Activated T-cell treated with anti-CD3 and anti-CD28 coated beads for 24 hours (primary cell): ENCODE measurements at regions not wholly inside any gene's neighbourhood (a gene's known extent, or its start where the extent isn't known, plus 50 kb on each side); places are given as distances from the start of the nearest gene placed in this dataset.

ENCODE experiments used
- DNase-seq: peaks from one replicate; pipeline ENCODE4 v3.0.0-alpha.2; 2020; ENCODE audit warnings: low read depth

- no peak for DNase-seq
Observed at GRCh38 chr16:51773071-51773890, 622.2 kb upstream of the SALL1 start.

DNA sequence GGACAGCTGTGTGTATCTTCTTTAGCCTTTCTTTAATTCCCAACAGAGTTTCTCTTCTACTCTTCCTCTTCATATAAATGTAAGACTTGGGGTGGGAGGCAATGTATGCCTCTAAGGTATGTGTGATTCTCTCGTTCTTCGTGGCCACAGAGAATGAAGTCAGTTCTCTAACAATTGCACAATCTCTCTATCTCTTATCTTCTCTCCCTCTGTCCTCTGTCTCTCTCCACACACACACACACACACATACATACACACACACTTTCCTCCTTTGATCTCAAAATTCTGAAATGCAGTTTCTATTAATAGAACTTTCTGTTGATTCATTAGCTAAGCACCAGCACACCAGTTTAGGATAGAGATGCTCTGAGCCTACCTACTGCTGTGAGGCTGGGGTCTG is 615.7 kb upstream of the SALL1 start:
- DNase-seq: no peak

DNA sequence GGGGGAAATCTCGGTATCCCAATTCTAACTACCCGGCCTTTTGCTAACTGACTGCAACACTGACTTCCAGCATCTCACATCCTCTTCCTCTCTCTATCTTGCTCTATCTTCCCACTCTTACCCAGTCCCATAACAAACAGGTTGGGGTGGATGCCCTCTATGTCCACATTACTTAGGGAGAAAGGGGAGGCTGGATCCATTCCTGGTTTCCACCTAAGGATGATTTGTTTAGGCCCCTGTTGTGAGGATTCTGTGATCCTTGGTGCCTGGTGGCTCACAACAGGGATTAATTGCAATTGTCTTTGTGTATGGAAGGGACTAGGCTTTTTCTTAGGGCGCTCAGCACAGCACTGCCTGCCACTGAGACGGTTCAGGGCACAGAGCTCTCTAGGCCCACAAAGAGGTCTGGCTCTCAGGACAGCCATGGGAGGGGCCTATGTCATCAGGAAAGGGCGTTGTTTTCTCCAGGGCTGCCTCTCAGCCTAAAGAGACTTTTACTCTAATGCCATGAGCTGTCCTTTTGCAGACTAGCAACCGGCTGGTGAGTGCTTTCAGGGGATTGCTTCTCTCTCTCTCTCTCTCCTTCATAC is 612.1 kb upstream of the SALL1 start:
- no peak for DNase-seq

GRCh38 chr16:51762081-51762996 is 611.3 kb upstream of the SALL1 start:
- DNase-seq: peak; percentile 21

DNA sequence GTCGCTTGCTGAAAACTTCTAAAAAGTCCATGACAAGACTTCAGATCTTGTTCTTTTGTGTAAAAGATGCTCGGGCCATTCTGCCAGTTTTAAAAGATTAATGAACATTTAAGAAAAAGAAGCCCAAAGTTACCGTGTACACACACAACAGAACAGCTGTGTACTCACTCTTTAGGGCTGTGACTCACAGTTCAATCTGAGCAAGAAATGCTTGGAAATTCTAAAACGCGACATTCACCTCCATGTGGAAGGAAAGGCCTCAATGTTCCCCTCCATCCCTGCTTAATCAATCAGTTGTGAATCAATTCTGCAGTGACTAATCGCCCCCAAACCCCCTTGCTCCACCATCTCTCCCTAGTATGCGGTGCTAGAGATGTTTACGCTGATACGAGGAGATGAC is 609.9 kb upstream of the SALL1 start:
- no peak for DNase-seq

DNA sequence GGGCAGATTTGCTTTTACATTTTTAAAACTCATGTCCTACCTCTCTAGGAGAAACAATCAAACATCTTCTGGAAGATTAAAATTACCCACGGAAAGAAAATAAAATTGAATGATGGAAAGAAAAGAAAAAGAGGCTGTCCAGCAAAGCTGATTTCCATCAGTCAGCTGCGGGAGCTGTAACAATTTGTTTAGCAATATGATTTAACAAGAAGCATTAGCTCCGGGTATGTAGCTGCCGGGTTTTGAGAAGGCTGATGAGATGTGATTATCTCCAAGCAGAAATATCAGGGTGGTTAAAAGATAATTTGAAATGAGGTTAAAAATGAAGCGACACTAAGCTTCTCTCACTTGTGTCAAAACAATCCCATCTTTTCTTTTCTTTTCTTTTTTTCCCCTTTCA is 608.9 kb upstream of the SALL1 start:
- no peak for DNase-seq

DNA sequence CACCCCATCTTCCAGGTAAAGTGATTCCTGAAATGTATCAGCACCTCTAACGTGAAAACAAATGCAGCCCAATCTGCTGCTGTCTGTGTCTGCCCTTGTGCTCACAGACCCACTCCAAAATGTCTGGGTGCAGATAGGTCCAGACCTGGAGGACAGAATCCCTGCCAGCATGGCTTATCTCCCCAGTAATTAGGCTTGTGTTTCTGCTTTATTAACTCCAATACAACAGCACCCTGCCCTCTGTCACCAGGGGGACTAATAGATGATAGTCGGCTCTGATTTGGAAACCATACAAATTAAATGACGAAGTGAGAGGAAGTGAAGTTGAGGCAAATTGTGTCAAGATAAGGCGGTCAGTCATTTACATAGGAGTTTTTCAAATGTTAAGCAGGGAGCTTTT is 608.3 kb upstream of the SALL1 start:
- DNase-seq: no peak

- no peak for DNase-seq
Observed at GRCh38 chr16:51757921-51758479, 606.9 kb upstream of the SALL1 start.

DNA sequence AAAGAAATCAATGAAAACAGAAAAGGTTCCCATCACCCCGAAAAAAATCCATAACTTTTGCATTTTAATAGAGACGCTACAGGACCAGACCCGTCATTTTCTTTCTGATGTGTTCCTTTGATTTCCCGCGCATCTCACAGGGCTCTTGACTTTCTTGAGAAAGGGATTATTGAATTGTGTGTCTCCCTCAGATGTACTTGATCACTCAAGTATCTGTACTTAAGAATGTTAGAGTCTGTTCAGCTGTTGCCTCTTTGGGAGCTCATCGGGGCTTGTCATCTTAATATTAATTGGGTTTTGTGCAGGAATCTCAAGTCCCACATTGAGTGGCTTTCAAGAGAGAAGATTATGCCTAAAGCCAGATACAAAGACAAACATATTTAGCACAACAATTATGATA is 606.4 kb upstream of the SALL1 start:
- DNase-seq: no peak

- no peak for DNase-seq
Observed at GRCh38 chr16:51757124-51757470, 606.0 kb upstream of the SALL1 start.

DNA sequence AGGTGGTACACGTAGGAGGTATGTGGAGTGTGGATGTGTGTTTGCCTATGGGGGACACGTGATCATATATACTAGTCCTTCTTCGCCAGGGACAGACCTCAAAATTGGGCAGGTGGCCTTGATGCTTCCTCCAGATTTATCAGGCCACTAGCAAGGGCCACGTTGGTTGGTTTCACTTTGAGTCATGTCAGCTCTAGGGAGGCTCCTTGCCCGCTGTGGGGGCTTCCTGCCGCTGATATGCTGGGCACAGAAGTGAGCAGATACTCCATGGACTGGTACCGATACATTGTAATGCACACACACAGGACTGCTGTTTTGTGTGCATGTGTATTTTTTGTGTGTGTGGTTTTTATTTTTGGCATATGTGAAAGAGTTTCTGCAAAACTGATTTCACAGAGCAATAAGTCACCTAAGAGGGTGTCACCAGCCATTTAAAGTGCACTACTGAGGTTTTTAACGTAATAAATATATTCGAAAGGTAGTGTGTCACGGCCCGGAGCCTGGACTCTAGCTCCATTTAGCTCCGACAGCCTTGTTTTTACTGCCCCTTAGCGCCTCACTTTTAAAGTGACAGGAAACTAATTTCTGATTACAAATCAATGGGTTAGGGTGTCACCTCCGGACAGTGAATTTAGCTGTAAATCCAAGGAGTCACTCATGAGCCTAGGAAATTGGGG is 605.5 kb upstream of the SALL1 start:
- no peak for DNase-seq

DNA sequence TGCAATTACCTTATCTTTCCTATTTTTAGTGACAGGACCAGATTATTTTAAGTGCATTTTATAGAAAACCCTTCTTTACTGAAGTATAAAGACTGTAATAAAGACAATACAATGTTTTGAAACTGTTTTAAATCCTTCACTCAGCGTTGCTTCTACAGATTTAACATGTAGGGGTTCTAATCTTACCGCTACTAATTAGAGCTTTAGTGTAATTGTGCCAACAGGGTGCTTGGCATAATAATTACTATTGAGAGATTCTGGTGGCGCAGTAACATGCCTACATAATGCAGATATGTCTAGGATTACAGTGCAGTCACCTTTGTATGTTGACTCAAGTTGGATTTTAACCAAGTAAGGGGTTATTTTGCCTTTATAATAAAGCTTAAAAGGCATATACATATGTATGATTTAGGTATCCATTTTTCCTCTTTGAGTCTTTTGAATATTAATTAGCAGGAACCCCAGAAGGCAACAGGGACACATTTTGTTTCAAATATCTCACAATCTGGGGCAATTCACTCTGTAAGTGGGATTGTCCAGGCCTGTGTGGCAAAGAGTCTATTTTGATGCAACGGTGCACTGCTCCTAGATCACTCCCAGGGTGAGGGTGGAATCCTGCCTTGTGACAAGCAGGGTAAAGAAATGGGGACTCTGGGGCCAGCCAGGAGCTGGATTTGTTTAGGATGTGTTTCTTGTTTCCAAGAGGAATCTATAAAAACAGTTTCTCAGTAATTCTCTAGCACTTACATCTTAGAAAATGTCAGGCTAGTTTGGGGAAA is 604.7 kb upstream of the SALL1 start:
- no peak for DNase-seq

- no peak for DNase-seq
Observed at GRCh38 chr16:51755039-51755501, 604.0 kb upstream of the SALL1 start.

DNA sequence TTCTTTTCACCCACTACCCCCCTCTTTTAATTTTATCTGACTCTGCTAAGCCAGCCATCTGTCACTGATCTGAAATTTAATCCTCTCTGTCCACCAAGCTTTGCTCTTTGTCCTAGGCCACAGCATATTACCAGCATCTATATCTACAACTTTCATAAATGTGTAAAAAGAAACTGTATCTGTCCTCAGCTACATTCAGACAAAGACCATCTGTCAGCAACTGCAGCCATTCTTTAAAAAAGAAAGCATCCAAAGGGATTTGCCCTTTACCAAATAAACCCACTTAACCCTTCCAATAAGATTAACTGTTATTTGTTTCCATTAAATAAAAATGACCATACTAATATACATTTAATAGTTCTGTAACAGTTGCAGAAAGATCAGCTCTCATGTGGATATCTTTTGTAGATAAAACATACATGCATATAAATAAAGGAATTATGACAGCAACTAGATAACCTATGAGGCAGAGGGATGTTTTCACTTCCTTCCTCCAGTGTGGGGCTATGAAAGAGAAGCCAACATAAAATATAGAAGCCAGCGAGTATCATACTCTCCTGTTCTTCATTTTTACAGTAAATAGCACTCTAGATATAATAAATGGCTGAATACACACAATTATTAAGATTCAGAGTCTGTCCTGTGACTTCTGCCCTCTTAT is 602.5 kb upstream of the SALL1 start:
- no peak for DNase-seq

DNA sequence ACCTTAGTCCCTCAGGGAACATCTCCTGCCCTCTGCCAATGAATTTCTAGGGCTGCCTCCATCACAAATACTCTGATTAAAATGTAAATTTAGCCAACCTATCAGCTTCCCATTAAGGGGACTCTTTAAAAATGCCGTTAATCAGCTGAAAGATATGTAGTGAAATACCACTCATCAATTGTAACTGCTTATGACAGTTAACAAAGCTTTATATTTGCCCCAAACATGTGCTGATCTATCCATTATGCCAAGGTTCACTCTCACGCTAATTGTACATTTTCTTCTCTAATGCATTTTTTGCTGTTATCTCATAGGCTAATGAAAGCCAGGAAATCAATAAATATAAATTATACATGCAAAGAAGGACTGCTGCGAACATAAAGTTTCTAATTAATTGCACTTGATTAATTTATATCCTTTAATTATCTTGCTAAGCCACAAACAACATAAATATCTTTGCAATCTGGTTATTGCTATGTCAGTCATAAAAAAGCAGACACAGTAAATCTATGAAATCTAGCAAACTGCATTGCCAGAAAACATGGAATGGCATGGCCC is 601.4 kb upstream of the SALL1 start:
- no peak for DNase-seq

- no peak for DNase-seq
Observed at GRCh38 chr16:51747329-51747728, 596.3 kb upstream of the SALL1 start.

- DNase-seq: no peak
Observed at GRCh38 chr16:51734220-51734619, 583.1 kb upstream of the SALL1 start.

- DNase-seq: no peak
Observed at GRCh38 chr16:51733181-51733580, 582.1 kb upstream of the SALL1 start.

DNA sequence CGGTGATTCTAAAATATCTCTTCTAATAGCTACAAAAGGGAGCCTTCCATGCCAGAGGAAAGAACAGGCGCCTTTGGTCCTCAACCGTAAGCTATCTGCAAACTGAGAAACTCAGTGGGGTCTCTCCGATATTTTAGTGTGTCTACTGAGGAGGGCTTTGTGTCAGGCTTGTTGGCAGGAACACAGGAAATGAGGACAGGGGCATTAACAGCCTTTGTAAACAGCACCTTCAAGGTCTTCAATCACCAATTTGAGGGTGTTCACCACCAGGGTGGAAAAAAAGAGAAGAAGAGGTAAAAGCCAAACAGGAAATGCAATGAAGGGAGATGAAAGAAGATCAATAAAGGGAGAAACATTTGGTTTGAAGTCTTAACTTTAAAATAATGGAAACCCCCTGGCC is 580.1 kb upstream of the SALL1 start:
- no peak for DNase-seq

DNA sequence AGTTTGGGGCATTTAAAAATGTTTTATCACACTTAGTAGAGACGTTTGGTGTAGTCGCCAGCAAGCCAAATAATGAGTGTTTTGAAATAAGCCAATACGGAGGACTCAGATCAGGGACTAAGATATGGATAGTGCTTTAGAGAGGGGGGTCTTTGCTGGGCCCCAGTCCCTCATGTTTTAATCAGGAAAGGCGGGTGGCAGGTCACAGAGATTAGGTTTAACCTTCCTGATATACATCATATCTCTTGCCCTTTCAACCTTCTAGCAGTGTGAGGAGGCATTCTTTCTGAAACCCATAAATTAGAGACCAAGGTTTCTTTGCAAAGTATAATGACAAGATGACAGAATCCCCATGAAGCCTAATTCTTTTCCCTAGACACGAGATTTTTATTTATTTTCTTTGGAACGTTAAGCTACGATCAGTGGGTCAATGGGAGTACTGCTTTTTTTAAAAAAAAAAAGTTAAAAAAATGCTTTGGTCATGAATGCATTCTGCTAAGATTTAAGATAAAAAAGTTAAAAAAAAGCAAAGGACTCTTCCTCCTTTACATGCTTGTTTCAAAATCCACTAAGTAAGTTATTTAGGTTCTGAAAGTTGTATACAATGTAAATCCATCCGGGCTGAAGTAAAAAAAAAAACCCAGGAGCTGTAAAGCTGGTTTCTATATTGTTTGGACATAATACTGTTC is 572.1 kb upstream of the SALL1 start:
- no peak for DNase-seq
